Pancreas (tissue), 10 donors: ENCODE measurements at regions not wholly inside any gene's neighbourhood (a gene's known extent, or its start where the extent isn't known, plus 50 kb on each side); places are given as distances from the start of the nearest gene placed in this dataset.

Experiments used
- ATAC-seq, 4 donors: fragments of 200-7000 bp; cut with Tn5 transposase; one replicate each; pipeline versions ENCODE4 v1.8.0 to v1.9.1; 2020; ENCODE audit warnings: mild to moderate bottlenecking in 4 of 4, moderate library complexity in 4 of 4
- DNase-seq, 6 donors: peaks; one replicate each; pipeline ENCODE4 v3.0.0-alpha.2; 2020
- FAIRE-seq: peaks from 2 replicates; lab custom pipeline; 2012; peaks lifted over from hg19 to GRCh38; lab: Jason Lieb, UNC
- H3K27ac ChIP-seq, 4 donors: fragments of 200-600 bp; sonication (generic); 1 replicate in 3 of 4; 2 replicates in 1 of 4; pipeline versions ENCODE4 v1.5.0 to v1.8.0; 2020
- H3K27me3 ChIP-seq, 4 donors: fragments of 200-600 bp; one replicate each; pipeline ENCODE4 v1.8.0; 2021
- H3K36me3 ChIP-seq, 3 donors: fragments of 200-600 bp; sonication (generic) in 1 of 3; one replicate each; pipeline versions ENCODE4 v1.5.0 to v1.8.0; 2020 to 2021
- H3K4me1 ChIP-seq, 3 donors: fragments of 200-600 bp; one replicate each; pipeline ENCODE4 v1.8.0; 2021
- H3K4me3 ChIP-seq, 4 donors: fragments of 200-600 bp; sonication (generic) in 2 of 4; one replicate each; pipeline versions ENCODE4 v1.5.0 to v1.8.0; 2020 to 2021
- H3K9me3 ChIP-seq, 4 donors: fragments of 200-600 bp; one replicate each; pipeline ENCODE4 v1.8.0; 2021
- WGBS, 2 donors: extraction: QIAGEN DNeasy Blood & Tissue Kit; methylation state at CpG; one replicate each; pipeline ENCODE4 v1.1.7; 2013; 5-methylcytosine and 5-hydroxymethylcytosine counted together
- intact Hi-C, 3 donors: fragments of 100-400 bp; cut with DNase I; formaldehyde crosslinking; loops; one replicate each; pipeline versions ENCODE4 v1.11.1 to v1.14.2; 2022
- TF ChIP-seq, protein P1 (sequence below), 4 donors: fragments of 200-600 bp; sonication (generic) in 3 of 4; IDR thresholded peaks; one replicate each; pipeline versions ENCODE4 v1.5.0 to v1.8.0; 2021; ENCODE audit warnings: antibody characterized with exemption in 4 of 4
- donor health status: healthy with polysubstance abuse.
- donor health status: DM: no; HTN: no; CAD: no; lungs with moderate emphysema.
- donor health status: DM: no; HTN: no; CAD: no.
- donor health status: control.
- donor health status: control.
- donor health status: Bipolar disorder and iron deficiency.
- donor health status: DM: yes; HTN: yes; CAD: no.
- donor health status: DM: no; HTN: no; CAD: no.
- donor health status: DM: no; HTN: no; CAD: no.
- donor health status: DM: yes; HTN: yes; CAD: no.

DNA sequence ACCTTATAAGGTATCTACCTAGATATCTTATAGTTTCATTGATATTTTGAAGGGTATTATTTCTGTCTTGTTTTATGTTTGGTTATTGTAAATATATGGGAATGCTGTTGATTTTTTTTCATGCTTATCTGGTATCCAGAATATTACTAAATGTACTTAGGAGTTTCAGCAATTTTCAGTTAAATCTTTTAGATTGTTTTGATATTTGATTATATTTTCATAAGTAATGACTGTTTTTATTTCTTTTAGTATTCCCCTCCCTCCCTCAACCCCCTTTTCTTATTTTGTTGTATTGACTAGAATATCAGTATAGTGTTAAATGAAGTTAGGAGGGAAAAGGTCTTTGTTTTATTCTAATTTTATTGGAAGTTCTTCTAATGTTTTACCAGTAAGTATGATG, 344.4 kb upstream of the PROX1 start:
- intact Hi-C loops, result no loop called here
- H3K27ac ChIP-seq, result no peak overlapping the region
- H3K36me3 ChIP-seq, result no peaks in the 10 kb centered on the region
- H3K4me3 ChIP-seq, result no peak overlapping the region
- DNase-seq (no peak), ATAC-seq (no peak), FAIRE-seq (no peak)
- no peaks in the 10 kb centered on the region for H3K9me3 ChIP-seq
- H3K27me3 ChIP-seq, result peaks cover 0 to 3% (median 0%) of the 10 kb centered on the region in 4 donors
- no peaks in the 10 kb centered on the region for H3K4me1 ChIP-seq
- TF ChIP-seq, protein P1, sequence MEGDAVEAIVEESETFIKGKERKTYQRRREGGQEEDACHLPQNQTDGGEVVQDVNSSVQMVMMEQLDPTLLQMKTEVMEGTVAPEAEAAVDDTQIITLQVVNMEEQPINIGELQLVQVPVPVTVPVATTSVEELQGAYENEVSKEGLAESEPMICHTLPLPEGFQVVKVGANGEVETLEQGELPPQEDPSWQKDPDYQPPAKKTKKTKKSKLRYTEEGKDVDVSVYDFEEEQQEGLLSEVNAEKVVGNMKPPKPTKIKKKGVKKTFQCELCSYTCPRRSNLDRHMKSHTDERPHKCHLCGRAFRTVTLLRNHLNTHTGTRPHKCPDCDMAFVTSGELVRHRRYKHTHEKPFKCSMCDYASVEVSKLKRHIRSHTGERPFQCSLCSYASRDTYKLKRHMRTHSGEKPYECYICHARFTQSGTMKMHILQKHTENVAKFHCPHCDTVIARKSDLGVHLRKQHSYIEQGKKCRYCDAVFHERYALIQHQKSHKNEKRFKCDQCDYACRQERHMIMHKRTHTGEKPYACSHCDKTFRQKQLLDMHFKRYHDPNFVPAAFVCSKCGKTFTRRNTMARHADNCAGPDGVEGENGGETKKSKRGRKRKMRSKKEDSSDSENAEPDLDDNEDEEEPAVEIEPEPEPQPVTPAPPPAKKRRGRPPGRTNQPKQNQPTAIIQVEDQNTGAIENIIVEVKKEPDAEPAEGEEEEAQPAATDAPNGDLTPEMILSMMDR (IDR thresholded peaks at IDR 0.05), result no peak

DNA sequence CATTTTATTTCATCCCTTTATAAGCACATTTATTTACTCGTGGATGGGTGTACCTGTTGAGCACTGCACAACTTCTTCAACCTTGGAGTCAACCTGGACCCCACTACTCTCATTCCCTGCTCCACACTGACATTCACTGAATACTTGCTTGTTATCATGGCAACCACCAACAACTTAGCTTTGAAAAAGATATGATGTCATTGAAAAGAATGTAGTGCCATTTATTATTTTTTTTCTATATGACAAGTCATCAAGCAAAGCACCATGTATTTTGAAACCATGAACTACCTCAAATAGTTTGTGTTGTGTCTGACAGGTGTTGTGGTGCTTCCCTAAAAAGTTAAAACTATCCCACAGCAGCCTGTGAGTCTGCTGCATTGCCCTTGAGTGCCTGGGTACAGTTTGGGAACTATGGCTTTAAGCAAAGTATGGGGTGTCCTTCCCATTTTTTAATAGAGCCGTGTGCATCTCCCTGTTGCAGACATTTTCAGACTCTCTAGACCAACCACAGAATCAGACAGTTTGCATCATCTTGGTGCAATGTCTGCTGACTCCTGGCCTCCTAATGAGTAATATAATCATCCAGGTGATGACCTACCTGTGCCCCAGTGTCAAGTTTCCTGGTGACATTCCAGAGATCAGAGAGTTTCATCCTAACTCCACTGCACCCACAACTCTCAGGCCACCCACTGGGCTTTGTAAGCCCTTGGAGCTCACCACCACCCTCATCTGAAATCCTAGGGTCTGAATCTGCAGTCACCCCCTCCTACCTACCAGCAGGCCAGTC, 339.7 kb upstream of the PROX1 start:
- no peak for FAIRE-seq
- H3K27ac ChIP-seq, result no peak overlapping the region
- H3K36me3 ChIP-seq, result no peaks in the 10 kb centered on the region
- no peaks in the 10 kb centered on the region for H3K4me1 ChIP-seq
- intact Hi-C loops, result no loop called here
- ATAC-seq, result no peak
- H3K27me3 ChIP-seq, result peaks cover 0 to 2% (median 0%) of the 10 kb centered on the region in 4 donors
- no peaks in the 10 kb centered on the region for H3K9me3 ChIP-seq
- whole genome bisulfite sequencing, 2 donors, result 34 to 36% methylated on average over 2 of the region's 2 CpGs
- TF ChIP-seq, protein P1 (IDR thresholded peaks at IDR 0.05), result no peak
- H3K4me3 ChIP-seq, result no peak overlapping the region
- DNase-seq, result no peak

DNA sequence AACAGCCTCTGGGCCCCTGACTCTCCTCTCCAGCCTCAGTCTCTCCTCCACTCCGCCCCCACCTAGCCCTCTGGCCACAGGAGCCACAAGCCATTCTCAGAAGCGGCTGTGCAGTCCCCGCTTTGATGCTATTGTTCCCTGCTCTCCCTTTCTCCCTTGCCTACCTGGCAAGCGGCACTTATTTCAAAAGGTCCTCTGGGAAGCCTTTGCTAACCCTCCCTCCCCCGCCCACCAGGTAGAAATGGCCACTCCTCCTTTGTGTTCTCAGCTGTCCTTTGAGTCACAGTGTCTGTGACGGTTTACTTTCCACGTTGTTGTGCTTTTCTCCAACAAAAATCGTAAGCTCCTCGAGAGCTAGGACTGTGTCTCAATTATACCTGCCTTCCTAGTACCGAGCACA, 338.4 kb upstream of the PROX1 start:
- H3K27me3 ChIP-seq, result no peaks in the 10 kb centered on the region
- no peak overlapping the region for H3K4me3 ChIP-seq
- no peaks in the 10 kb centered on the region for H3K4me1 ChIP-seq
- TF ChIP-seq, protein P1 (IDR thresholded peaks at IDR 0.05), result no peak
- no peak for DNase-seq
- no peak for ATAC-seq
- FAIRE-seq, result no peak
- no peaks in the 10 kb centered on the region for H3K9me3 ChIP-seq
- WGBS, 2 donors, result 87 to 88% methylated on average over 10 of the region's 10 CpGs
- H3K36me3 ChIP-seq, result no peaks in the 10 kb centered on the region
- intact Hi-C loops, result no loop called here
- H3K27ac ChIP-seq, result no peak overlapping the region

DNA sequence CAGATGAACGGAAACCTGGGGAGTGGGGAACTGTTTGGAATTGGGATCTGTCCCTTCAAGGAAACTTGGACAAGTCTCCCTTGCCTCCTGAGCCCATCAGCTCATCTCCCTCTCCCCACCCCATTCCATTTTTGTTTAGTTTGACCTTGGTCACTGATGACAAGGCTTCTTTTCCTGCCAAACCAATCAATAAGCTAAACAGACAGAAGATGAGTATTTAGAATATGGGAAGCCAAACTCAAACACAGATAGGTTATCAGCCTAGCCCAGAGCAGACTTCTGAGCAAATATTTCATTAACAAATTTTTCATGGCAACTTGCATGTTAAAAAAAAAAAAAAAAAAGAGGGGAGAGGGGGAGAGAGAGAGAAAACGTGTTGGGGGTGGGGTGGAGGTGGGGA, 337.2 kb upstream of the PROX1 start:
- Histone ChIP-seq H3K36me3 (no peaks in the 10 kb centered on the region), H3K27me3 (no peaks in the 10 kb centered on the region), H3K9me3 (no peaks in the 10 kb centered on the region), H3K27ac (no peak overlapping the region), H3K4me1 (no peaks in the 10 kb centered on the region), H3K4me3 (no peak overlapping the region)
- intact Hi-C loops, result no loop called here
- no peak for DNase-seq
- 60 to 69% methylated on average over 2 of the region's 2 CpGs for WGBS, 2 donors
- no peak for ATAC-seq
- TF ChIP-seq, protein P1 (IDR thresholded peaks at IDR 0.05), result no peak
- no peak for FAIRE-seq

DNA sequence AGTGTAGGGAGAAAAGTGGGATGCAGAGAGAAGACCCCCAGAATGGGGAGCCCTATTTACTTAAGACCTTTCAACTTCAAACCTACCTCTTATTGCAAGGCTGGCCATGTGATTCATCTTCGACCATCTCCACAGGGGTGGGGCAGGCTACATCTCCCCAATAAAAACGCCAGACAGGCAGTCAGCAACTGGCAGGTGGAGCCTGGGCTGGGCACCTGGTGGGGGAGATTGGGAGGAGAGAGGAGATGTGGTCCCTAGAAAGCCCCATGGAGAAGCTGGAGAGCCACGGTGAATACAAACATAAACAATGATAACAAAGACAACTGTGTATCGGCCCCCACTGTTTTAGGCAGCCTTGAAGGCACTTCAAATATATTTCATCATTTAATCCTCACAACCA, 336.7 kb upstream of the PROX1 start:
- H3K36me3 ChIP-seq, result no peaks in the 10 kb centered on the region
- no peak for ATAC-seq
- no peak overlapping the region for H3K4me3 ChIP-seq
- H3K4me1 ChIP-seq, result no peaks in the 10 kb centered on the region
- no peak for FAIRE-seq
- no peak for DNase-seq
- no peaks in the 10 kb centered on the region for H3K27me3 ChIP-seq
- no peaks in the 10 kb centered on the region for H3K9me3 ChIP-seq
- intact Hi-C loops, result no loop called here
- TF ChIP-seq, protein P1 (IDR thresholded peaks at IDR 0.05), result no peak
- no peak overlapping the region for H3K27ac ChIP-seq
- WGBS, 2 donors, result 69 to 76% methylated on average over 4 of the region's 4 CpGs
